Spleen (tissue), 7 donors: ENCODE measurements at regions not wholly inside any gene's neighbourhood (a gene's known extent, or its start where the extent isn't known, plus 50 kb on each side); places are given as distances from the start of the nearest gene placed in this dataset.

Source experiments
- CTCF ChIP-seq, 11 experiments: fragments of 200-600 bp in 7 of 11; fragments of 450-650 bp in 4 of 11; sonication (generic) in 4 of 11; IDR thresholded peaks in 8 of 11; conservative IDR thresholded peaks in 3 of 11; 1 replicate in 7 of 11; 2 replicates in 4 of 11; pipeline versions ENCODE4 v1.4.0 to v1.8.0; 2016 to 2021; ENCODE audit warnings: antibody characterized with exemption in 11 of 11, inconsistent platforms in 4 of 11, mild to moderate bottlenecking in 1 of 11
- POLR2A ChIP-seq, 3 donors: fragments of 450-650 bp; IDR thresholded peaks; one replicate each; pipeline ENCODE4 v1.5.1; 2017; ENCODE audit warnings: antibody characterized with exemption in 3 of 3, mild to moderate bottlenecking in 1 of 3
- POLR2AphosphoS5 ChIP-seq, 3 donors: sonication (generic); formaldehyde crosslinking; IDR thresholded peaks; one replicate each; pipeline ENCODE4 v1.5.1; 2017; ENCODE audit warnings: antibody characterized with exemption in 3 of 3
- donor health status: DM: no; HTN: no; CAD: no; lungs with moderate emphysema.
- donor health status: DM: no; HTN: no; CAD: no.
- donor health status: DM: no; HTN: no; CAD: no.

- no peak for TF ChIP-seq CTCF (IDR thresholded peaks at IDR 0.05 in 8 of 11, conservative IDR thresholded peaks at IDR 0.05 in 3 of 11)
- TF ChIP-seq POLR2A (IDR thresholded peaks at IDR 0.05) = no peak
- no peak for TF ChIP-seq POLR2AphosphoS5 (IDR thresholded peaks at IDR 0.05)
These were observed 180.4 kb upstream of the ROPN1 start for GRCh38 chr3:124172283-124172682.
